ENCODE measurements at regions not wholly inside any gene's neighbourhood (a gene's known extent, or its start where the extent isn't known, plus 50 kb on each side); places are given as distances from the start of the nearest gene placed in this dataset.

GRCh38 chr15:95709959-95710695 lies 620.4 kb upstream of the NR2F2 start:
- no peak for DNase-seq
- H3K4me3 ChIP-seq, result no peak overlapping the region
- no peaks in the 10 kb centered on the region for H3K9me3 ChIP-seq (replicated peaks)
- peaks cover 4% of the 10 kb centered on the region for H3K4me1 ChIP-seq
- H3K27me3 ChIP-seq (ENCODE audit: low read depth), result no peaks in the 10 kb centered on the region
- H3K27ac ChIP-seq (replicated peaks), result no peak overlapping the region
- no peaks in the 10 kb centered on the region for H3K36me3 ChIP-seq
- intact Hi-C loops (cut with micrococcal nuclease), result no loop called here
- TF ChIP-seq CTCF (IDR thresholded peaks at IDR 0.05; ENCODE audit: borderline replicate concordance), result no peak

- no peaks in the 10 kb centered on the region for H3K27me3 ChIP-seq (ENCODE audit: low read depth)
- TF ChIP-seq CTCF (IDR thresholded peaks at IDR 0.05; ENCODE audit: borderline replicate concordance), result no peak
- no peaks in the 10 kb centered on the region for H3K9me3 ChIP-seq (replicated peaks)
- intact Hi-C loops (cut with micrococcal nuclease), result no loop called here
- H3K27ac ChIP-seq (replicated peaks), result no peak overlapping the region
- no peaks in the 10 kb centered on the region for H3K4me1 ChIP-seq
- H3K4me3 ChIP-seq, result no peak overlapping the region
- H3K36me3 ChIP-seq, result no peaks in the 10 kb centered on the region
- no peak for DNase-seq
Observed at GRCh38 chr15:95712785-95713184, 617.7 kb upstream of the NR2F2 start.

GRCh38 chr15:95713324-95713723 lies 617.2 kb upstream of the NR2F2 start:
- DNase-seq, result no peak
- Histone ChIP-seq H3K4me3 (no peak overlapping the region), H3K4me1 (peaks cover 2% of the 10 kb centered on the region), H3K27me3 (ENCODE audit: low read depth) (no peaks in the 10 kb centered on the region), H3K9me3 (replicated peaks) (no peaks in the 10 kb centered on the region), H3K36me3 (no peaks in the 10 kb centered on the region), H3K27ac (replicated peaks) (no peak overlapping the region)
- no peak for TF ChIP-seq CTCF (IDR thresholded peaks at IDR 0.05; ENCODE audit: borderline replicate concordance)
- intact Hi-C loops (cut with micrococcal nuclease), result no loop called here

- H3K27ac ChIP-seq (replicated peaks), result no peak overlapping the region
- no peaks in the 10 kb centered on the region for H3K9me3 ChIP-seq (replicated peaks)
- no peak for DNase-seq
- no peak overlapping the region for H3K4me3 ChIP-seq
- no peak for TF ChIP-seq CTCF (IDR thresholded peaks at IDR 0.05; ENCODE audit: borderline replicate concordance)
- no peaks in the 10 kb centered on the region for H3K27me3 ChIP-seq (ENCODE audit: low read depth)
- no peaks in the 10 kb centered on the region for H3K36me3 ChIP-seq
- intact Hi-C loops (cut with micrococcal nuclease), result no loop called here
- peaks cover 9% of the 10 kb centered on the region for H3K4me1 ChIP-seq
Observed at GRCh38 chr15:95715116-95715903, 615.2 kb upstream of the NR2F2 start.

GRCh38 chr15:95715906-95716656 lies 614.4 kb upstream of the NR2F2 start:
- intact Hi-C loops (cut with micrococcal nuclease), result no loop called here
- TF ChIP-seq CTCF (IDR thresholded peaks at IDR 0.05; ENCODE audit: borderline replicate concordance), result no peak
- no peaks in the 10 kb centered on the region for H3K27me3 ChIP-seq (ENCODE audit: low read depth)
- no peak overlapping the region for H3K27ac ChIP-seq (replicated peaks)
- H3K4me3 ChIP-seq, result no peak overlapping the region
- no peaks in the 10 kb centered on the region for H3K36me3 ChIP-seq
- H3K9me3 ChIP-seq (replicated peaks), result no peaks in the 10 kb centered on the region
- DNase-seq, result no peak
- H3K4me1 ChIP-seq, result peaks cover 9% of the 10 kb centered on the region

Measured in left ventricle myocardium inferior (tissue), 1 donor.